ENCODE measurements at regions not wholly inside any gene's neighbourhood (a gene's known extent, or its start where the extent isn't known, plus 50 kb on each side); places are given as distances from the start of the nearest gene placed in this dataset.

DNA sequence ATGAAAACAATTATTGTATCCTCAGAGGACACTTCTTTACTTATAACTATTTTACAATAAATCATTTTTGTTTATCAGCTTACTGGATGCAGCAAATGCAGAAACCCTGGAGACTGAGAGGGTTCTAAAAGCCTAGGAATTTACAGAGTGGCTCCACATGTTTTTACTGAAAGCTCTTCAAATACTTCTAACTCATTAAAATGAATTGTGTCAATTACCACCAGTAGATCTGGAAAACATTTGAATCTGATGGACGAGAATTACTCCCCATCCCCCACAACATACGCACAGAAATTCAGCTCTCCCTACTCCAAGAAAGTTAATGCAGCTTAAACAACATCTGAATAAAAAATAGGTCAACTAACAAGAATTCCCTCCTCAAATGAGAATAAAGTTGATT is 319.8 kb upstream of the FIGN start:
- intact Hi-C loops (cut with DNase I) = no loop called here
- no peak overlapping the region for H3K27ac ChIP-seq
- TF ChIP-seq, protein P1, sequence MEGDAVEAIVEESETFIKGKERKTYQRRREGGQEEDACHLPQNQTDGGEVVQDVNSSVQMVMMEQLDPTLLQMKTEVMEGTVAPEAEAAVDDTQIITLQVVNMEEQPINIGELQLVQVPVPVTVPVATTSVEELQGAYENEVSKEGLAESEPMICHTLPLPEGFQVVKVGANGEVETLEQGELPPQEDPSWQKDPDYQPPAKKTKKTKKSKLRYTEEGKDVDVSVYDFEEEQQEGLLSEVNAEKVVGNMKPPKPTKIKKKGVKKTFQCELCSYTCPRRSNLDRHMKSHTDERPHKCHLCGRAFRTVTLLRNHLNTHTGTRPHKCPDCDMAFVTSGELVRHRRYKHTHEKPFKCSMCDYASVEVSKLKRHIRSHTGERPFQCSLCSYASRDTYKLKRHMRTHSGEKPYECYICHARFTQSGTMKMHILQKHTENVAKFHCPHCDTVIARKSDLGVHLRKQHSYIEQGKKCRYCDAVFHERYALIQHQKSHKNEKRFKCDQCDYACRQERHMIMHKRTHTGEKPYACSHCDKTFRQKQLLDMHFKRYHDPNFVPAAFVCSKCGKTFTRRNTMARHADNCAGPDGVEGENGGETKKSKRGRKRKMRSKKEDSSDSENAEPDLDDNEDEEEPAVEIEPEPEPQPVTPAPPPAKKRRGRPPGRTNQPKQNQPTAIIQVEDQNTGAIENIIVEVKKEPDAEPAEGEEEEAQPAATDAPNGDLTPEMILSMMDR (IDR thresholded peaks at IDR 0.05) = no peak
- H3K9me3 ChIP-seq = no peaks in the 10 kb centered on the region
- no peaks in the 10 kb centered on the region for H3K27me3 ChIP-seq
- H3K4me3 ChIP-seq = no peak overlapping the region
- H3K36me3 ChIP-seq = no peaks in the 10 kb centered on the region
- no peak for DNase-seq
- no peaks in the 10 kb centered on the region for H3K4me1 ChIP-seq
- no peak overlapping the region for H3K9ac ChIP-seq (ENCODE audit: low read depth in 2 of 2, low read length in 2 of 2)

DNA sequence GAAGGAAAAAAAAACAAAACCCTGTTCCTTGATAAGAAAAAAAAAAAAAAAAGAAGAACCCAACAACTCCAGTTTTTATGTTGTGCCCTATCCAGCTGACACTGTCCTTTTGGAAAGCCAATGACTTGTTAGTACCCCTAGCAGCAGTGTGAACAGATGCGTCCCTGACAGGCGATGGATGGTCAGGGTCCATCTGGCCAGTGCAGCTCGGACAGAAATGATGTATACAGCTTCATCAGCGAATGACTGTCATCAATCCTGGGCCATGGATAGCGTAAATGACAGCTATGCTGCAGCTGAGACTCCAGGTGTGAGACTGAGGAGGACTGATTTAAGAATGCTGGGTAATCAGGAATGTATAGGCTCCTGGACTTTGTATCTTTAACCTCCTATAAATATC is 318.8 kb upstream of the FIGN start:
- no peak overlapping the region for H3K27ac ChIP-seq
- no peaks in the 10 kb centered on the region for H3K36me3 ChIP-seq
- no peaks in the 10 kb centered on the region for H3K27me3 ChIP-seq
- no peak overlapping the region for H3K9ac ChIP-seq (ENCODE audit: low read depth in 2 of 2, low read length in 2 of 2)
- no peak for DNase-seq
- intact Hi-C loops (cut with DNase I) = no loop called here
- no peaks in the 10 kb centered on the region for H3K9me3 ChIP-seq
- H3K4me1 ChIP-seq = no peaks in the 10 kb centered on the region
- H3K4me3 ChIP-seq = no peak overlapping the region
- TF ChIP-seq, protein P1 (IDR thresholded peaks at IDR 0.05) = no peak

DNA sequence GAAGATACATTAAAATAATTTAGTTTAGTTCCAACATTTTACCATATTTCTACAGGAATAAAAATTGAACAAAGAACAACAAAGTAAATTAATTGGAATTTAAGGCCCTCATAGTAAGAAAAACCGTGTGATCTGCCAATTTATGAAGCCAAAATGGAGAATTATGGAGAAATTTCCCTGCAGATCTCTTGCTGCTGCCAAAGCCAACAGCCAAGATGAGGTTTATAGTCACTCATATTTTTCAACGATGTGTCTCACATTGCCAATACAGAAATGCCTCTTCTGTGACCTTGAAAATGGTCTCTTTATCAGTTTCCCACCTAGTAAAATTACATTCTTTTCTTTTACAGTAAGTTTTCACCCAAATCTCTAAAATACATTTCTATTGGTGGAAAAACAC is 317.2 kb upstream of the FIGN start:
- Histone ChIP-seq H3K4me1 (no peaks in the 10 kb centered on the region), H3K27me3 (no peaks in the 10 kb centered on the region), H3K27ac (no peak overlapping the region), H3K4me3 (no peak overlapping the region), H3K9me3 (no peaks in the 10 kb centered on the region), H3K36me3 (no peaks in the 10 kb centered on the region), H3K9ac (ENCODE audit: low read depth in 2 of 2, low read length in 2 of 2) (no peak overlapping the region)
- TF ChIP-seq, protein P1 (IDR thresholded peaks at IDR 0.05) = no peak
- intact Hi-C loops (cut with DNase I) = no loop called here
- DNase-seq = no peak

DNA sequence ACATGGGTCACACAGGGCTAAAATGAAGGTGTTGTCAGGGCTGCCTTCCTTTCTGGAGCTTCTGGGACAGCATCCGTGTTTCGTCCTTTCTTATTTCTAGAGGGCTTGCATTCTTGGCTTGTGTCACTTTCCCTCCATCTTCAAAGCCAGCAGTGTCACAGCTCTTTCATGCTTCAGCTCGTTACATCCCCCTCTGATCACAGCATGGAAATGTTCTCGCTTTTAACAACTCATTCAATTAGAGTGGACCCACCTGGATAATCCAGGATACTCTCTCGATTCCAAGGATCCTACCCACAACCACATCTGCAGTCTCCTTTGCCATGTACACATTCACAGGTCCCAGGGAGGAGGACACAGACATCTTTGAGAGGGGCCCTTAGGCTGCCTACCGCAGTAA is 316.2 kb upstream of the FIGN start:
- DNase-seq = no peak
- Histone ChIP-seq H3K27ac (no peak overlapping the region), H3K9ac (ENCODE audit: low read depth in 2 of 2, low read length in 2 of 2) (no peak overlapping the region), H3K36me3 (no peaks in the 10 kb centered on the region), H3K4me3 (no peak overlapping the region), H3K4me1 (no peaks in the 10 kb centered on the region), H3K27me3 (no peaks in the 10 kb centered on the region), H3K9me3 (no peaks in the 10 kb centered on the region)
- TF ChIP-seq, protein P1 (IDR thresholded peaks at IDR 0.05) = no peak
- intact Hi-C loops (cut with DNase I) = no loop called here

DNA sequence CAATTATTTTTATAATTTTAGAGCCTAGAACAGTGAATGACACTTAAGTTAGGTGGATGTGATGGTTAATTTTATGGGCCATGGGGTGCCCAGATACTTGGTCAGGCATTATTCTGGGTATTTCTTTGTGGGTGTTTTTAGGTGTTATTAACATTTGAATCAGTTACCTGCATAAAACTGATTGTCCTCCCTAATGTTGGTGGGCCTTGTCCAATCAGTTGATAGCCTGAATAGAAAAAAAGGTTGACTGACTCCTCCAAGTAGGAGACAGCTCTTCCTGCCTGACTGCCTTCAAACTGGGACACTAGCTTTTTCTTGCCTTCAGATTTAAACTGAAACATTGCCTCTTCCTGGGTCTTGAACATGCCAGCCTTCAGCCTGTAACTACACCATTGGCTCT is 312.9 kb upstream of the FIGN start:
- Histone ChIP-seq H3K4me1 (no peaks in the 10 kb centered on the region), H3K27me3 (no peaks in the 10 kb centered on the region), H3K4me3 (no peak overlapping the region), H3K36me3 (no peaks in the 10 kb centered on the region), H3K9me3 (no peaks in the 10 kb centered on the region), H3K9ac (ENCODE audit: low read depth in 2 of 2, low read length in 2 of 2) (no peak overlapping the region), H3K27ac (no peak overlapping the region)
- DNase-seq = no peak
- intact Hi-C loops (cut with DNase I) = no loop called here
- TF ChIP-seq, protein P1 (IDR thresholded peaks at IDR 0.05) = no peak

DNA sequence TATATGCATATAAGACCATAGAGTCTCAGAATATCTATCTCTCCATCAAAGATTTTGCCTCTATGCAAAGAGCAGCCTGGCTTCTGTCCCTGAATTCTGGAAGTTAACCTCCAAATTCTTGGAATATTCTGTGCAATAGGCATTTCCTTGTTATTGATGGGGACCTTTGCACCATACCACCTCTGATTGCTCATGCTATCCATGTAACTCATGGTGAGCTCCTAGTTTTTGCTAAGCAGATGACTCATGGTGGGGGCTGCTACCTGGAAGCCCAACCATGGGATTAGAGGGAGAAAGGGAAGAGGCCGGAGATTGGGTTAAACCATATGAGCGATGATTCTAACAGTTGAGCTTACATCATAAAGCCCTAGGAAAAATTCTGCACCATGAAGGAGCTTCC is 310.2 kb upstream of the FIGN start:
- Histone ChIP-seq H3K4me1 (no peaks in the 10 kb centered on the region), H3K27ac (no peak overlapping the region), H3K9ac (ENCODE audit: low read depth in 2 of 2, low read length in 2 of 2) (no peak overlapping the region), H3K36me3 (no peaks in the 10 kb centered on the region), H3K27me3 (no peaks in the 10 kb centered on the region), H3K9me3 (no peaks in the 10 kb centered on the region), H3K4me3 (no peak overlapping the region)
- DNase-seq = no peak
- TF ChIP-seq, protein P1 (IDR thresholded peaks at IDR 0.05) = no peak
- intact Hi-C loops (cut with DNase I) = no loop called here

Measured in colonic mucosa (tissue), 4 donors.